Left ventricle myocardium inferior (tissue), 1 donor: ENCODE measurements at regions not wholly inside any gene's neighbourhood (a gene's known extent, or its start where the extent isn't known, plus 50 kb on each side); places are given as distances from the start of the nearest gene placed in this dataset.

Source experiments
- DNase-seq: peaks from one replicate; pipeline ENCODE4 v3.0.0-alpha.2; 2020
- H3K27ac ChIP-seq: fragments of 200-600 bp; replicated peaks from 2 replicates; pipeline ENCODE4 v1.8.0; 2021
- H3K27me3 ChIP-seq: fragments of 200-600 bp; 2 replicates; pipeline ENCODE4 v1.8.0; 2021; ENCODE audit warnings: low read depth
- H3K36me3 ChIP-seq: fragments of 200-600 bp; 2 replicates; pipeline ENCODE4 v1.8.0; 2021
- H3K4me1 ChIP-seq: fragments of 200-600 bp; 2 replicates; pipeline ENCODE4 v1.8.0; 2021
- H3K4me3 ChIP-seq: fragments of 200-600 bp; 2 replicates; pipeline ENCODE4 v1.8.0; 2021; ENCODE audit warnings: mild to moderate bottlenecking, moderate library complexity
- H3K9me3 ChIP-seq: fragments of 200-600 bp; replicated peaks from 2 replicates; pipeline ENCODE4 v1.8.0; 2021
- CTCF ChIP-seq: fragments of 200-600 bp; IDR thresholded peaks from 2 replicates; pipeline ENCODE4 v1.8.0; 2021; ENCODE audit warnings: antibody characterized with exemption, mild to moderate bottlenecking, borderline replicate concordance
- intact Hi-C: fragments of 100-400 bp; cut with micrococcal nuclease; formaldehyde crosslinking; loops from one replicate; pipeline ENCODE4 v1.11.0; 2022
- donor health status: DM: no; HTN: yes; CAD: no; lungs with severe emphysema.

GRCh38 chr1:69246710-69247109, 321.0 kb upstream of the LRRC7 start:
- no peaks in the 10 kb centered on the region for H3K27me3 ChIP-seq
- TF ChIP-seq CTCF = no peak
- H3K4me3 ChIP-seq = no peak overlapping the region
- H3K9me3 ChIP-seq = no peaks in the 10 kb centered on the region
- no peak overlapping the region for H3K27ac ChIP-seq
- intact Hi-C loops = no loop called here
- H3K36me3 ChIP-seq = no peaks in the 10 kb centered on the region
- H3K4me1 ChIP-seq = no peaks in the 10 kb centered on the region
- no peak for DNase-seq

- Histone ChIP-seq H3K27ac (no peak overlapping the region), H3K4me1 (no peaks in the 10 kb centered on the region), H3K27me3 (no peaks in the 10 kb centered on the region), H3K36me3 (no peaks in the 10 kb centered on the region), H3K9me3 (no peaks in the 10 kb centered on the region), H3K4me3 (no peak overlapping the region)
- TF ChIP-seq CTCF = no peak
- no peak for DNase-seq
- intact Hi-C loops = no loop called here
These were observed 315.0 kb upstream of the LRRC7 start for GRCh38 chr1:69252696-69253095.

GRCh38 chr1:69256036-69256435, 311.7 kb upstream of the LRRC7 start:
- Histone ChIP-seq H3K4me3 (no peak overlapping the region), H3K27me3 (no peaks in the 10 kb centered on the region), H3K36me3 (no peaks in the 10 kb centered on the region), H3K4me1 (no peaks in the 10 kb centered on the region), H3K9me3 (no peaks in the 10 kb centered on the region), H3K27ac (no peak overlapping the region)
- TF ChIP-seq CTCF = no peak
- intact Hi-C loops = no loop called here
- no peak for DNase-seq

- Histone ChIP-seq H3K27me3 (no peaks in the 10 kb centered on the region), H3K36me3 (no peaks in the 10 kb centered on the region), H3K9me3 (no peaks in the 10 kb centered on the region), H3K27ac (no peak overlapping the region), H3K4me1 (peaks cover 1% of the 10 kb centered on the region), H3K4me3 (no peak overlapping the region)
- intact Hi-C loops = no loop called here
- TF ChIP-seq CTCF = no peak
- DNase-seq = no peak
These were observed 308.9 kb upstream of the LRRC7 start for GRCh38 chr1:69258842-69259241.

- peaks cover 11% of the 10 kb centered on the region for H3K4me1 ChIP-seq
- intact Hi-C loops = no loop called here
- no peak for TF ChIP-seq CTCF
- no peaks in the 10 kb centered on the region for H3K9me3 ChIP-seq
- H3K4me3 ChIP-seq = no peak overlapping the region
- H3K27me3 ChIP-seq = no peaks in the 10 kb centered on the region
- H3K36me3 ChIP-seq = no peaks in the 10 kb centered on the region
- no peak for DNase-seq
- no peak overlapping the region for H3K27ac ChIP-seq
These were observed 303.8 kb upstream of the LRRC7 start for GRCh38 chr1:69263921-69264391.

- intact Hi-C loops = no loop called here
- H3K27me3 ChIP-seq = no peaks in the 10 kb centered on the region
- no peak overlapping the region for H3K4me3 ChIP-seq
- TF ChIP-seq CTCF = no peak
- H3K27ac ChIP-seq = no peak overlapping the region
- no peaks in the 10 kb centered on the region for H3K36me3 ChIP-seq
- no peaks in the 10 kb centered on the region for H3K9me3 ChIP-seq
- H3K4me1 ChIP-seq = peaks cover 4% of the 10 kb centered on the region
- DNase-seq = no peak
These were observed 298.2 kb upstream of the LRRC7 start for GRCh38 chr1:69269491-69269890.
